ENCODE measurements at regions not wholly inside any gene's neighbourhood (a gene's known extent, or its start where the extent isn't known, plus 50 kb on each side); places are given as distances from the start of the nearest gene placed in this dataset.

- intact Hi-C loops (cut with DNase I) = no loop called here
- DNase-seq (ENCODE audit: low spot score) = no peak
Measured at GRCh38 chr4:154004507-154005170, 215.8 kb upstream of the SFRP2 start.

DNA sequence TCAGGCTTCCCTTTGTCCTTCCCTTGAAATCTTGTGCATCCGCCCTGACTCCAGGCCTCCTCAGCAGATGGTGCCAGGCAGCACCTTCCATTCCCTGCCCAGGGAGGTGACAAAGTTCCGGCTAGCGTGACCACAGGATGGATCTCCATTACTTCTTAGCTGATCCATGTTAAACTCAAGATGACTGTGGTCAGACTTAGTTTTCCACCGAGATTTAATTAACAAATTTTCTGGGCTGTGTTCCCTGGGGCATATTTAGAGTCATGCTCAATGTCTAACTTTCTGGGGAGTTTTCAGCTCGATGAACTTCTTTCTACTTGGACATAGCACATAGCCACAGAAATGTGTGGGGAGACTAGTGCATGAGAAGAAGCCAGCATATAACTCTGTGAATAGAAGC, 215.1 kb upstream of the SFRP2 start:
- intact Hi-C loops (cut with DNase I) = no loop called here
- no peak for DNase-seq (ENCODE audit: low spot score)

GRCh38 chr4:154003378-154003777, 214.5 kb upstream of the SFRP2 start:
- intact Hi-C loops (cut with DNase I) = no loop called here
- DNase-seq (ENCODE audit: low spot score) = no peak

GRCh38 chr4:154001193-154001592, 212.3 kb upstream of the SFRP2 start:
- DNase-seq (ENCODE audit: low spot score) = no peak
- intact Hi-C loops (cut with DNase I) = no loop called here

DNA sequence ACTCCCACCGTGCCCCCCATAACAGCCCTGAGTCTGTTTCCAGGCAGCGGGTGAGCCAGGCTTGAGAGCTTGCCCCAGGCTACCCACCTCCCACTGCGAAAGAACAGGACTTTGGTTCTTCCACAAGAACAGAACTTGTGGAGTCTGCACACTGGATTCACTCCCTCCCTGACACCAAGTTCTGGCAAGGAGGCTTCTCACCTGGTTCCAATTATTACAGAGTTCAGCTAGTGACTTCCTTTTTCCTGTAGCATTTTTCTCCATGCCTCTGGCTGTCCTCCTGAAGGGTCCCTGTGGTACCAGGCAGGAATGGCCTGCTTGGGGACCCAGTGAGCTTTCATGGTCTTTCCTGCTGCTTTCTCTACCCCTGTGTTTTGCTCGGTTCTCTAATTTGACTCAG, 208.6 kb upstream of the SFRP2 start:
- intact Hi-C loops (cut with DNase I) = no loop called here
- DNase-seq (ENCODE audit: low spot score) = no peak

DNA sequence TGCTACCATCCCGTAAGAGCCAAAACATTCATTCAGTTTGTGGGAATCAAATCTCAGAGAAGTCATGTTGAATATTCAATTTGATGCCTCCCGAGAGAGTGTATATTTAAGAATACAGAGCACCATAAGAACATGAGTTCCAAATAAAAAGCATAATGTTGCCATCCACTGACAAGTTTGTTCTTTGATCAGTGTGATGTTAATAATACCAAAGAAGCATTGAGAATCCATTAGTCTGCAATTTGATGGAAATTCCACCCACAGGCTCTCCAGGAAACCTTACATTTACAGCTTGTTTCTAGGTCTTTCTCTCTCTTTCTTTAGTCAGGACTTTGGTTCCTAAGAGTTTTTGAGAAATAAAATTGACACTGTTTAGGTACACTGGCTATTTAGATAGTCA, 200.6 kb upstream of the SFRP2 start:
- intact Hi-C loops (cut with DNase I) = no loop called here

GRCh38 chr4:153988492-153989363, 199.8 kb upstream of the SFRP2 start:
- no peak for DNase-seq (ENCODE audit: low spot score)
- intact Hi-C loops (cut with DNase I) = no loop called here

More for the DNA sequence above, 200.6 kb upstream of the SFRP2 start:
- DNase-seq (ENCODE audit: low spot score) = no peak

DNA sequence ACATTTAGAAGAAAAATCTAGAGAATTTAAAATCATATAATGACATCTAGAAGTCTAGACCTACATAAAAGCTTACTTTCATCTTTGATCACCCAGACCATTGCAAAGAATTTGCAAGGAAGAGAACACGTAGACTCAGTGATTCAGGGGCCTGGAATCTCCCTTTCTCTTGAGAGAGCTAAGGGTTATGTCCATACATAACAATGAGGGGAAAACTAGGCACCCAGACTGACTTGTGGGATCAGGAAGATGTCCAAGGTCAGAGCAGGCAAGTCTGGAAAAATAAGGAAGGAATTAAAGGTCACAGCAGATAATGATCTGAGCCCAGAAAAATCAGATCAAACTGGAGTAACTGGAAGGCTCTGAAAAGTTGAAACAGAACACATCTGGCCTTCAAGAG, 198.4 kb upstream of the SFRP2 start:
- intact Hi-C loops (cut with DNase I) = no loop called here
- DNase-seq (ENCODE audit: low spot score) = no peak

- intact Hi-C loops (cut with DNase I) = no loop called here
- no peak for DNase-seq (ENCODE audit: low spot score)
Measured at GRCh38 chr4:153976954-153977353, 188.1 kb upstream of the SFRP2 start.

DNA sequence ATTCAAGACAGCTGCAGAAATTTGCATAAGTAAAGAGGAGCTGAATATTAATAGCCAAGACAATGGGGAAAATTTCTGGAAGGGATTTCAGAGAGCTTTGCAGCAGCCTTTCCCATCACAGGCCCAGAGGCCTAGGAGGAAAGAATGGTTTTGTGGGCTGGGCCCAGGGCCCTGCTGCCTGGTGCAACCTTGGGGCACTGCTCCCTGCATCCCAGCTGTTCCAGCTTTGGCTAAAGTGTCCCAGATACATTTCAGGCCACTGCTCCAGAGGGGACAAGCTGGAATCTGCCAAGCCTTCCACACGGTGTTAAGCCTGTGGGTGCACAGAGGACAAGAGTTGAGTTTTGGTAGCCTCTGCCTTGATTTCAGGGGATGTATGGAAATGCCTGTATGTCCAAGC, 185.6 kb upstream of the SFRP2 start:
- intact Hi-C loops (cut with DNase I) = no loop called here
- DNase-seq (ENCODE audit: low spot score) = no peak

DNA sequence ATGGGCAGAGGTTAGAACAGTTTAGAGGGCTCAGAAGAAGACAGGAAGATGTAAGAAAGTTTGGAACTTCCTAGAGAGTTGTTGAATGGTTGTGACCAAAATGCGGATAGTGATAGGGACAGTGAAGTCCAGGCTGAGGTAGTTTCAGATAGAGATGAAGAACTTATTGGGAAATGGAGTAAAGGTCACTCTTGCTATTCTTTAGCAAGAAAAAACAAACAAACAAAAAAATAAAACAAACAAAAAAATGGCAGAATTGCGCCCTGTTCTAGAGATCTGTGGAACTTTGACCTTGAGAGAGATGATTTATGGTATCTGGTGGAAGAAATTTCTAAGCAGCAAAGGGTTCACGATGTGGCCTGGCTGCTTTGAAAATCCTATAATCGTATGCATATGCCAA, 185.1 kb upstream of the SFRP2 start:
- intact Hi-C loops (cut with DNase I) = no loop called here
- DNase-seq (ENCODE audit: low spot score) = no peak

- peak; percentile 60 for DNase-seq (ENCODE audit: low spot score)
- intact Hi-C loops (cut with DNase I) = no loop called here
Measured at GRCh38 chr4:153971899-153972298, 183.0 kb upstream of the SFRP2 start.

DNA sequence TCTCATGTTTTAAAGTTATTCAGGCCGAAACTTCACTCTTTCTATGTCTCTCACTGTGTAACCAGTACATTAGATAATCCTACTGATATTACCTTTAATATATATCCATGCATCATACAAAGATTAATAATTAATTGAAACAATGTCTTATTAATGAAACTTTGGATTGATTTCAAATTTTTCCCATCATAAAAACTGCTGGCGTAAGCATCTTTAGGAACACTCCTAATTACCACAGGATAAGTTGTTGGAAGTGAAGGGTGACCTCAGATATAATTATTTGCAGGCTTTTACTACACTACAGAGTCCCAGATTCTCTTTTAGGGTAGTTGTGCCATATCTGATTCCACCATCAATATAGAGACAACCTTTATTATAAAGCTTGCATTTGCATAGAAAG, 181.3 kb upstream of the SFRP2 start:
- intact Hi-C loops (cut with DNase I) = no loop called here
- no peak for DNase-seq (ENCODE audit: low spot score)

GRCh38 chr4:153969542-153969941, 180.7 kb upstream of the SFRP2 start:
- no peak for DNase-seq (ENCODE audit: low spot score)
- intact Hi-C loops (cut with DNase I) = no loop called here

DNA sequence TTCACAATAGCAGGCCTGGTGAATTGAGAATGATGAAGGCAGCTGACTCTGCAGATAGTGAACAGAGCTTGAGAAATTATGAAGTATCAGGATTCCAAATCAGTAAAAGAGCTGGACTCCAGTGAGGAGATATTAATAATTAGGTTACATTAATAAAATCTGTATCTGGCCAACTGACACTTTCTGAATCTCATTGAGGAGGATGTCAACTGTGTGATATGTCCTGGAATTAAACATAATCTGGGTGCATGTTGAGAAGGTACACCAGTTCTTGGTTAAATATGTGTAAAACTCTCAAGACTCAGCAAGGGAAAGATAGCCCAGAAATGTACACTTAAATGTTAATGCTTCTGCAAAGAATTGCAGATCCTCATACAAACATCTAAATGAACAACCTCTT, 177.8 kb upstream of the SFRP2 start:
- no peak for DNase-seq (ENCODE audit: low spot score)
- intact Hi-C loops (cut with DNase I) = no loop called here

GRCh38 chr4:153963216-153963615, 174.3 kb upstream of the SFRP2 start:
- intact Hi-C loops (cut with DNase I) = no loop called here
- no peak for DNase-seq (ENCODE audit: low spot score)

GRCh38 chr4:153962311-153963039, 173.6 kb upstream of the SFRP2 start:
- intact Hi-C loops (cut with DNase I) = no loop called here
- no peak for DNase-seq (ENCODE audit: low spot score)

DNA sequence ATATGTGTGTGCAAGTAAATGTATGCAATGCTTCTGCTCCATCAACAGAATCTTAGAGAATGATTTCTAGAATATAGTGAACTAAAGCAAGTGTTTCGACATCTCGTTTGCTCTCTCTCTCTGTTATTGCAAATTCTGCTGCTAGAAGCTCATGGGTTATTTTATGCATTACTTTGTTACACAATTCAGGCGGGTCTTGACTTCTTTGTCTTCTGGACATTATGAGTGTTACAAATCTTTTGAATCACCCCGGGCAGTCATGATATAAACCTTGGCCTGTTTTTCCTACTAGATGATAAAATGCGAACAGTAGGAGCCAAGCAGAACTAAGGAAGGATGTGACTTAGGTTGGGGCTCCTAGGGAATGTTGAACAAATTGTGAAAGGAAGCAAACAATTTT, 166.4 kb upstream of the SFRP2 start:
- intact Hi-C loops (cut with DNase I) = no loop called here

DNA sequence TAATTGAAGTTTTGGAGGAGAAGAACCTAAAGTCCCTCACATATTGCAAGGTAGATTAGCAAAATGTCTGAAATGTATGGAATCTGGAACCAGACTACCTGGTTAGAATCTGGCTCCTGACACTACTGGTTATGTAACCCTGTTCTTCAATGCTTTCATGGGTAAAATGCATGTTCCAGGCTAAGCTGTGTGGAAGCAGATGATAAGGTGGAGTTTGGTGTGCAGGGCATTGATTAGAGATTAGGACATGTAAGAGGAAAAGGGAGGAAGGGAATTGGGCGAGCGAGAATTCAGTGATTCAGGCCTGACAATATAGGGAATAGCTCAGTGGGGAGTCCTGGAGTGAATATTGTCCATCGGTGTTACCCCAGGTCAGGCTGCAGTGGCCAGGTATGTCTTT, 165.8 kb upstream of the SFRP2 start:
- intact Hi-C loops (cut with DNase I) = no loop called here
- DNase-seq (ENCODE audit: low spot score) = no peak

More for the DNA sequence above, 166.4 kb upstream of the SFRP2 start:
- no peak for DNase-seq (ENCODE audit: low spot score)
